Cardiac muscle cell (in vitro differentiated cells and primary cell): ENCODE measurements at regions not wholly inside any gene's neighbourhood (a gene's known extent, or its start where the extent isn't known, plus 50 kb on each side); places are given as distances from the start of the nearest gene placed in this dataset.
A peak's percentile ranks its signal among the peaks of the same experiment; 100 is the strongest.

Experiments
- DNase-seq, 2 donors: peaks; one replicate each; pipeline versions ENCODE4 v3.0.0 to v3.0.0-alpha.2; 2010 to 2017; ENCODE audit warnings: low read depth in 1 of 2, low spot score in 1 of 2
- H3K27ac ChIP-seq: fragments of 200-600 bp; sonication (generic); 2 replicates; pipeline ENCODE4 v1.5.1; 2016
- H3K27me3 ChIP-seq: fragments of 200-600 bp; sonication (generic); 2 replicates; pipeline ENCODE4 v1.6.0; 2016; ENCODE audit warnings: control low read depth
- H3K36me3 ChIP-seq: fragments of 200-600 bp; sonication (generic); 2 replicates; pipeline ENCODE4 v1.5.1; 2016; ENCODE audit warnings: control low read depth
- H3K4me1 ChIP-seq: fragments of 200-600 bp; sonication (generic); 2 replicates; pipeline ENCODE4 v1.8.1; 2017; ENCODE audit warnings: low read depth, mild to moderate bottlenecking, mixed run types
- H3K4me3 ChIP-seq: fragments of 200-600 bp; sonication (generic); 2 replicates; pipeline ENCODE4 v1.5.1; 2016; ENCODE audit warnings: mild to moderate bottlenecking
- H3K9me3 ChIP-seq: fragments of 200-600 bp; sonication (generic); 2 replicates; pipeline ENCODE4 v1.5.1; 2017; ENCODE audit warnings: low read depth, mild to moderate bottlenecking, control low read depth
- TF ChIP-seq, protein P1 (sequence below): IDR thresholded peaks from 2 replicates; pipeline ENCODE4 v1.5.1; 2012; ENCODE audit warnings: low read depth, mild to moderate bottlenecking, low read length

- Histone ChIP-seq H3K27me3 (peaks cover 15% of the 10 kb centered on the region), H3K4me3 (no peak overlapping the region), H3K36me3 (no peaks in the 10 kb centered on the region), H3K27ac (no peak overlapping the region), H3K4me1 (no peaks in the 10 kb centered on the region), H3K9me3 (no peaks in the 10 kb centered on the region)
- TF ChIP-seq, protein P1, sequence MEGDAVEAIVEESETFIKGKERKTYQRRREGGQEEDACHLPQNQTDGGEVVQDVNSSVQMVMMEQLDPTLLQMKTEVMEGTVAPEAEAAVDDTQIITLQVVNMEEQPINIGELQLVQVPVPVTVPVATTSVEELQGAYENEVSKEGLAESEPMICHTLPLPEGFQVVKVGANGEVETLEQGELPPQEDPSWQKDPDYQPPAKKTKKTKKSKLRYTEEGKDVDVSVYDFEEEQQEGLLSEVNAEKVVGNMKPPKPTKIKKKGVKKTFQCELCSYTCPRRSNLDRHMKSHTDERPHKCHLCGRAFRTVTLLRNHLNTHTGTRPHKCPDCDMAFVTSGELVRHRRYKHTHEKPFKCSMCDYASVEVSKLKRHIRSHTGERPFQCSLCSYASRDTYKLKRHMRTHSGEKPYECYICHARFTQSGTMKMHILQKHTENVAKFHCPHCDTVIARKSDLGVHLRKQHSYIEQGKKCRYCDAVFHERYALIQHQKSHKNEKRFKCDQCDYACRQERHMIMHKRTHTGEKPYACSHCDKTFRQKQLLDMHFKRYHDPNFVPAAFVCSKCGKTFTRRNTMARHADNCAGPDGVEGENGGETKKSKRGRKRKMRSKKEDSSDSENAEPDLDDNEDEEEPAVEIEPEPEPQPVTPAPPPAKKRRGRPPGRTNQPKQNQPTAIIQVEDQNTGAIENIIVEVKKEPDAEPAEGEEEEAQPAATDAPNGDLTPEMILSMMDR, result no peak
- DNase-seq, result peak in 1 of 2 donors; percentile 14
Observed at GRCh38 chr15:93180656-93181055, 91.6 kb upstream of the RGMA start.

DNA sequence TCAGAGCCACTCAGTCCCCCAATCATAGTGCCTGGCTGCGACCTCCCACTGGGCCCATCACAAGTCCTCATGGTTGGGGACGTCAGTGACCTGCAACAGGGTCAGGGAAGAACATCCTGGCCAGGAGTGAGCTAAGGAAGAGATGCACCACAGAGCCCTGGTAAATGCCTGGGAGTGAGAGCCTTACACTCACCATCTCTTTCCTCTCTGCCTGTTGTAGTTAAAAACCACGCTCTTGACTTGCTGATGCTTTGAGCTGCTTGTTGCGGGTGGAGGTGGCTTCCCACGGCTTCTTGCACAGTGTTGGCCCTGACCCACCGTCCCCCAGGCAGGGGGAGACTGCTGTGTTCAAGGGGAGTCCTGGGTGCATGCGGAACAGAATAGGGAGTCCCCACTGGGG is 91.1 kb upstream of the RGMA start:
- no peak overlapping the region for H3K27ac ChIP-seq
- peaks cover 10% of the 10 kb centered on the region for H3K27me3 ChIP-seq
- no peak overlapping the region for H3K4me3 ChIP-seq
- H3K9me3 ChIP-seq, result no peaks in the 10 kb centered on the region
- no peak for DNase-seq
- no peaks in the 10 kb centered on the region for H3K4me1 ChIP-seq
- TF ChIP-seq, protein P1, result no peak
- H3K36me3 ChIP-seq, result no peaks in the 10 kb centered on the region

DNA sequence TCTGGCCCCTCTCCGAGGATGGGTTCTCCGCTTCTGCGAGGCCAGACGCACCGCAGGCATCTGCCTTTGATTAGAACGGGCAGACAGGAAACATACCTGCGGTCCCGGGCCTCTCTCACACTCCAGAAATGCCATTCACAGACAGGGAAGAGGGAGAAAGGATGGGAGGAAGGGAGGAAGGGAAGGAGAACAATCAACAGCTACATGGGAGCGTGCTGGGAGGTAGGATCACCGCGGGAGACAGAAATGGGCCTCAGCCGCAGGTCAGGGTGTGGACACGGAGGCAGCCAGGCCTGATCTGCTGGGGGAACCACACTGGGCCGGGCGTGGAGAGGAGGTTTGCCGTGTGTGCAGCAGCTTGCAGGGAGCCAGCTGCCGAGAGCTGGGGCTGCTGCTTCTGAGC is 90.7 kb upstream of the RGMA start:
- Histone ChIP-seq H3K9me3 (no peaks in the 10 kb centered on the region), H3K36me3 (no peaks in the 10 kb centered on the region), H3K27ac (no peak overlapping the region), H3K4me3 (no peak overlapping the region), H3K27me3 (peaks cover 10% of the 10 kb centered on the region), H3K4me1 (no peaks in the 10 kb centered on the region)
- TF ChIP-seq, protein P1, result no peak
- peak in 1 of 2 donors; percentile 15 for DNase-seq

DNA sequence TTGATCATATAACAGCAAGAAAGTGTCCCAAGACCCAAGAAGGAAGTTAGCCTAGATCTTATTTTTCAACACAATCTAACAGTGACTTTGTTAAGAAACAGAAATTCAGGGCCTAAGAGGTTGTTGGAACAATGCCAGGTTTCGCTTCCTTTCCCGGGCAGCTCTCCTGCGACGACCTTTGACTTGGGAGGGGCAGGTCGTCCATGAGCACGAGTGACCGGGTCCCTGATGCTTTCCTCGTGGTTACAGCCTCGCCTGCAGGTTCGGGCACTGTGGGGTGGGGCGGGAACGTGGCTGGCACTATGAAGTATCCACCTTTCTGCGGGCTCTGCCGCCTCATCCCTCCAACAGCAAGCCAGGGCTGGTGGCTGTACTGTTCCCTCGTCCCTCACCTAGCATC is 90.1 kb upstream of the RGMA start:
- H3K36me3 ChIP-seq, result no peaks in the 10 kb centered on the region
- TF ChIP-seq, protein P1, result no peak
- H3K27ac ChIP-seq, result no peak overlapping the region
- H3K4me3 ChIP-seq, result no peak overlapping the region
- peak; percentile 0 to 46 for DNase-seq
- H3K4me1 ChIP-seq, result no peaks in the 10 kb centered on the region
- no peaks in the 10 kb centered on the region for H3K9me3 ChIP-seq
- H3K27me3 ChIP-seq, result peaks cover 10% of the 10 kb centered on the region

DNA sequence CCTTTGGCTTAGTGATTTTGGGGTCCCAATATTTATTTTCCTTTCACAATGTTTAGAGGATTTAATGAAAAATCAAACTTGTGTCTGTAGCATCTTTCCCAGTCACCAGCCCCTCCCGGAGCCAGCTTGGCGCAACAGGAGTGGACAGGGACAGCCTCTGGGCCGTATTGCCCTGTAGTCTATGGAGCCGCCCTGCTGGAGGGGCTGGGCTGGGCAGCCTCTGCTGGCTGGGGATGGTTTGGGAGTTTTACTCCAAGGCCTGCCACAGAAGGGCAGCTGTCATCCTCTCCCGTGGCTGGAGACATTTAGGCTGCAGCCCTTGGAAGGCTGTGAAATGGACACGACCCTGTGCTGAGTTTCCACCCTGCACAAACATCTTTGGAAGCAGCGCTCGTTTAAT is 89.4 kb upstream of the RGMA start:
- H3K9me3 ChIP-seq, result no peaks in the 10 kb centered on the region
- H3K4me3 ChIP-seq, result no peak overlapping the region
- TF ChIP-seq, protein P1, result no peak
- peaks cover 10% of the 10 kb centered on the region for H3K27me3 ChIP-seq
- DNase-seq, result no peak
- H3K27ac ChIP-seq, result no peak overlapping the region
- no peaks in the 10 kb centered on the region for H3K4me1 ChIP-seq
- H3K36me3 ChIP-seq, result no peaks in the 10 kb centered on the region

- Histone ChIP-seq H3K27me3 (peaks cover 10% of the 10 kb centered on the region), H3K36me3 (no peaks in the 10 kb centered on the region), H3K9me3 (no peaks in the 10 kb centered on the region), H3K4me3 (no peak overlapping the region), H3K4me1 (no peaks in the 10 kb centered on the region), H3K27ac (no peak overlapping the region)
- TF ChIP-seq, protein P1, result no peak
- DNase-seq, result no peak
Observed at GRCh38 chr15:93176065-93176464, 87.1 kb upstream of the RGMA start.
